Glutamatergic neuron (in vitro differentiated cells): ENCODE measurements at regions not wholly inside any gene's neighbourhood (a gene's known extent, or its start where the extent isn't known, plus 50 kb on each side); places are given as distances from the start of the nearest gene placed in this dataset.

Experiments
- DNase-seq: peaks from one replicate; pipeline ENCODE4 v3.0.0; 2022
- H3K27ac Mint-ChIP-seq: one replicate; pipeline ENCODE4 v1.8.0; 2020; ENCODE audit warnings: mild to moderate bottlenecking, mixed read lengths, inconsistent platforms; ENCODE audit not compliant: unreplicated experiment
- H3K27me3 Mint-ChIP-seq: one replicate; pipeline ENCODE4 v1.8.0; 2020; ENCODE audit warnings: mild to moderate bottlenecking, moderate library complexity, mixed read lengths, inconsistent platforms; ENCODE audit not compliant: unreplicated experiment
- H3K36me3 Mint-ChIP-seq: one replicate; pipeline ENCODE4 v1.8.0; 2020; ENCODE audit warnings: mild to moderate bottlenecking, mixed read lengths, inconsistent platforms; ENCODE audit not compliant: unreplicated experiment
- H3K4me1 Mint-ChIP-seq: one replicate; pipeline ENCODE4 v1.8.0; 2020; ENCODE audit warnings: mild to moderate bottlenecking, low read depth, mixed read lengths, inconsistent platforms; ENCODE audit not compliant: unreplicated experiment
- H3K4me3 Mint-ChIP-seq: one replicate; pipeline ENCODE4 v1.8.0; 2020; ENCODE audit warnings: mild to moderate bottlenecking, mixed read lengths, inconsistent platforms; ENCODE audit not compliant: unreplicated experiment
- H3K9me3 Mint-ChIP-seq: one replicate; pipeline ENCODE4 v1.8.0; 2020; ENCODE audit warnings: mild to moderate bottlenecking, moderate library complexity, mixed read lengths, inconsistent platforms; ENCODE audit not compliant: unreplicated experiment
- TF ChIP-seq, protein P1 (sequence below): fragments of 200-600 bp; sonication (generic); IDR thresholded peaks from one replicate; pipeline ENCODE4 v1.5.0; 2021; ENCODE audit not compliant: partially characterized antibody, unreplicated experiment

DNA sequence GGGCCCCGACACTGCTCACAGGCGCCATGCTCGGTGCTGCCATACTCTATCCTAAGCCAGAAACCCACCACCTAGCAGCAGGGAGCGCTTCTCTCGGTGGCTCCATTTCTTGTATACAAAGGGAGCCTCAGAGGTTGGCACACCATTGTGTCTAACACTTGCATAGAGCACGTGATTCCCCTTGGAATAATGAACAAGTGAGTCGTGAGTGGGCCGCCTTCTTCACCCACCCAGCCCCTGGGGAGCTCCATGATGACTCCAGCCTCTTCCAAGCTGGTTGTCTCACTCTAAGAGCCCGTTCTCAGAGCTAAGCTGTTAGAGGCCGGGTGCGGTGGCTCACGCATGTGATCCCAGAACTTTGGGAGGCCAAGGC is 82.3 kb upstream of the ZNF469 start:
- H3K27me3 Mint-ChIP-seq = peaks cover 17% of the 10 kb centered on the region
- H3K4me1 Mint-ChIP-seq = peaks cover 23% of the 10 kb centered on the region
- H3K27ac Mint-ChIP-seq = no peak overlapping the region
- DNase-seq = no peak
- H3K9me3 Mint-ChIP-seq = peaks cover 20% of the 10 kb centered on the region
- no peak overlapping the region for H3K4me3 Mint-ChIP-seq
- peaks cover 1% of the 10 kb centered on the region for H3K36me3 Mint-ChIP-seq
- TF ChIP-seq, protein P1, sequence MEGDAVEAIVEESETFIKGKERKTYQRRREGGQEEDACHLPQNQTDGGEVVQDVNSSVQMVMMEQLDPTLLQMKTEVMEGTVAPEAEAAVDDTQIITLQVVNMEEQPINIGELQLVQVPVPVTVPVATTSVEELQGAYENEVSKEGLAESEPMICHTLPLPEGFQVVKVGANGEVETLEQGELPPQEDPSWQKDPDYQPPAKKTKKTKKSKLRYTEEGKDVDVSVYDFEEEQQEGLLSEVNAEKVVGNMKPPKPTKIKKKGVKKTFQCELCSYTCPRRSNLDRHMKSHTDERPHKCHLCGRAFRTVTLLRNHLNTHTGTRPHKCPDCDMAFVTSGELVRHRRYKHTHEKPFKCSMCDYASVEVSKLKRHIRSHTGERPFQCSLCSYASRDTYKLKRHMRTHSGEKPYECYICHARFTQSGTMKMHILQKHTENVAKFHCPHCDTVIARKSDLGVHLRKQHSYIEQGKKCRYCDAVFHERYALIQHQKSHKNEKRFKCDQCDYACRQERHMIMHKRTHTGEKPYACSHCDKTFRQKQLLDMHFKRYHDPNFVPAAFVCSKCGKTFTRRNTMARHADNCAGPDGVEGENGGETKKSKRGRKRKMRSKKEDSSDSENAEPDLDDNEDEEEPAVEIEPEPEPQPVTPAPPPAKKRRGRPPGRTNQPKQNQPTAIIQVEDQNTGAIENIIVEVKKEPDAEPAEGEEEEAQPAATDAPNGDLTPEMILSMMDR = no peak

DNA sequence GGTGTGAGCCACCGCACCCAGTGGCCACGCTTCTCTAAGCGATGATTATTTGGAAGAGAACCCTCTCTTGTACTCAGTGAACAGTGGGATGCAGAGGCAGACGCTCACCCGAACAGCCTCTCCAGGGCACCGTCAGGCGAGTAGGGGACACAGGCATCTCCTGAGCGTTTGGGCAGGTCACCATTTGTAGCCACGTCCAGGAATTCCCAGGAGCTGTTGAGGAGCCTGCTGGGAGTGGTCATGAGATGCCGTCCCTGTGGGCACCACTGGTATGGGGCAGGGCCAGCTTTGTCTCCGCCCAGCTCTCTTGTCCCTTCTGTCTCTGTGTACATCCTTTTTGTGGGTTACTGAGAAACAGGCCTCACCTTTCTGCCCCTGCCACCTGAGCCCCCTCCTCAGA is 81.3 kb upstream of the ZNF469 start:
- no peak for DNase-seq
- TF ChIP-seq, protein P1 = no peak
- Mint-ChIP-seq H3K4me3 (no peak overlapping the region), H3K36me3 (peaks cover 4% of the 10 kb centered on the region), H3K9me3 (peaks cover 16% of the 10 kb centered on the region), H3K27me3 (peaks cover 14% of the 10 kb centered on the region), H3K27ac (no peak overlapping the region), H3K4me1 (peaks cover 15% of the 10 kb centered on the region)

DNA sequence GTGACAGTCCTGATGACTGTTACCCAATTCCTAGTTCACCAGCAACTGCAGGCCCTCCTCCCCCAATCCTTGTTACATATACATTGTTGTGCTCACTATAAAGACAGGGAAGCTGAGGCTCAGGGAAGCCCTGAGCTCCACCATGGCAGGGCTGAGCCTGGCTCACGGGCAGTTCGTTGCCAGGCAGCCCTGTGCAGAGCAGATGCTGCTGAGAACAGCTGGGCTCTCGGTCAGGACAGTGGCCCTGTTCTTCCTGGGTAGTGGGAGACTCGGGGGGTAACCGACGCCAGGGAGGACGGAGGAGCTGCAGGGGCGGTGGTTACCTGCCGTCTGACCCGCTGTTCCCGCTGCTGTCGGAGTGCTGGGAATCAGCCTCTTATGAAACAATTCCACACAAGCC is 80.9 kb upstream of the ZNF469 start:
- peak overlapping the region; percentile 81 for H3K27ac Mint-ChIP-seq
- peaks cover 14% of the 10 kb centered on the region for H3K27me3 Mint-ChIP-seq
- H3K4me3 Mint-ChIP-seq = no peak overlapping the region
- peaks cover 12% of the 10 kb centered on the region for H3K4me1 Mint-ChIP-seq
- H3K9me3 Mint-ChIP-seq = peaks cover 16% of the 10 kb centered on the region
- TF ChIP-seq, protein P1 = no peak
- H3K36me3 Mint-ChIP-seq = peaks cover 4% of the 10 kb centered on the region
- no peak for DNase-seq

DNA sequence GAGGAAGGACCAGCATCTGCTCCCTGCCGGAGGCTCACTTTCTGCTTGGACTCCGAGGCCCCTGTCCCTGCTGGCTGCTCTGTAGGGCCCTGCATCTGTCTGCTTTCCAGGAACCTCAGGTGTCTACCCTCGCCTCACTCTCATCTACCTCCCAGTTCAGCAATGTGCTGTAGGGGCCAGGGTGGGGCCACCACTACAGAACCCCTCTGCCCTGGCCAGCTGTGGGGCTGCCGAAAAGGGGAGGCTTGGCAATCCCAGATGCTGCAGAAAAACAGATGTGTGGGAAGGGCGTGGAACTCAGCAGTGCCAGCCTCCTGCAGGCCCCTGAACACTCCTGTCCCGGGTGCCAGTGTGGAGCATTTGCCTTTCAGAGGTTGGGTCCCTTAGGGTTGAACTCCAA is 80.1 kb upstream of the ZNF469 start:
- H3K27ac Mint-ChIP-seq = no peak overlapping the region
- peaks cover 11% of the 10 kb centered on the region for H3K4me1 Mint-ChIP-seq
- no peak for DNase-seq
- H3K4me3 Mint-ChIP-seq = no peak overlapping the region
- H3K36me3 Mint-ChIP-seq = peaks cover 9% of the 10 kb centered on the region
- peaks cover 13% of the 10 kb centered on the region for H3K27me3 Mint-ChIP-seq
- H3K9me3 Mint-ChIP-seq = peaks cover 16% of the 10 kb centered on the region
- TF ChIP-seq, protein P1 = no peak

DNA sequence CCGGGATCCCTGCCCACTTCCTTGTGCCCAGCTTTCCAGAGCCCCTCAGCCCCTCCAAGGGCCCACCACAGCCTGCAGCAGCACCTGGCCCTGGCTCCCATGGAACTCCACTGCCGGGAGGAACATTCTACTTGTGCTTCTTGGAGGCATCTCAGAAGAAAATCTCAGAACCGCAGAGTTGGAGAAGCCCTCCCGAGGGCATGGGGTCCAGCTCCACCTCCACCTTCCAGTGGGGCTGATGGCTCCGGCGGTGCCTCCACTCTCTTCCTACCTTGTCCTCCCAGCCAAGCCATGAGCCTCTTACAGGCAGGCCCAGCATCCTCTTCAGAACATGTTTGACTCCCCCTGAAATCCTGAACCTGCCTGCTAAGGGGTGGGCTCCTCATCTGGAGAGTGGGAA is 79.4 kb upstream of the ZNF469 start:
- no peak for DNase-seq
- TF ChIP-seq, protein P1 = no peak
- H3K36me3 Mint-ChIP-seq = peaks cover 16% of the 10 kb centered on the region
- H3K9me3 Mint-ChIP-seq = peaks cover 16% of the 10 kb centered on the region
- H3K4me1 Mint-ChIP-seq = peaks cover 9% of the 10 kb centered on the region
- peaks cover 13% of the 10 kb centered on the region for H3K27me3 Mint-ChIP-seq
- H3K4me3 Mint-ChIP-seq = no peak overlapping the region
- no peak overlapping the region for H3K27ac Mint-ChIP-seq
